Caco-2 (cell line): ENCODE measurements at regions not wholly inside any gene's neighbourhood (a gene's known extent, or its start where the extent isn't known, plus 50 kb on each side); places are given as distances from the start of the nearest gene placed in this dataset.

Source experiments
- BruUV-seq: library from RNA; stranded (reverse); fragments of 400-500 nt; replicated peaks from 2 replicates; lab custom pipeline; 2021; lab: Mats Ljungman, UMichigan
- CTCF ChIA-PET: fragments of 300-600 bp; sonication (Branson Sonifier 250); formaldehyde crosslinking; loops from one replicate; lab custom pipeline; 2022; ENCODE audit warnings: antibody characterized with exemption; lab: Charles Lee
- POLR2A ChIA-PET: fragments of 300-600 bp; sonication (Branson Sonifier 250); formaldehyde crosslinking; loops from one replicate; lab custom pipeline; 2022; ENCODE audit warnings: antibody characterized with exemption; lab: Charles Lee
- DNase-seq, 2 experiments: peaks; one replicate each; pipeline versions ENCODE4 v3.0.0 to v3.0.0-alpha.2; 2020 to 2022
- H3K27me3 ChIP-seq: replicated peaks from 2 replicates; pipeline ENCODE4 v1.6.0; 2011; ENCODE audit warnings: low read length; ENCODE audit not compliant: control insufficient read depth, insufficient read depth
- H3K36me3 ChIP-seq: 2 replicates; pipeline ENCODE4 v1.5.1; 2011; ENCODE audit warnings: low read length; ENCODE audit not compliant: control insufficient read depth, insufficient read depth
- H3K4me1 ChIP-seq: fragments of 250-450 bp; sonication (Bioruptor Pico); 2 replicates; pipeline ENCODE4 v1.5.1; 2020; ENCODE audit warnings: mild to moderate bottlenecking
- H3K4me3 ChIP-seq: 2 replicates; pipeline ENCODE4 v1.5.1; 2011; ENCODE audit warnings: low read depth, mild to moderate bottlenecking, control low read depth, low read length
- H3K9me3 ChIP-seq: fragments of 250-450 bp; sonication (Bioruptor Pico); 2 replicates; pipeline ENCODE4 v1.5.1; 2020; ENCODE audit warnings: mild to moderate bottlenecking, moderate library complexity
- H3K27ac Mint-ChIP-seq: one replicate; pipeline ENCODE4 v1.8.0; 2022; ENCODE audit warnings: mixed read lengths; ENCODE audit not compliant: unreplicated experiment
- H3K27me3 Mint-ChIP-seq: one replicate; pipeline ENCODE4 v1.8.0; 2022; ENCODE audit warnings: mixed read lengths; ENCODE audit not compliant: insufficient read depth, unreplicated experiment
- H3K36me3 Mint-ChIP-seq: one replicate; pipeline ENCODE4 v1.8.0; 2022; ENCODE audit warnings: mild to moderate bottlenecking, mixed read lengths; ENCODE audit not compliant: insufficient read depth, unreplicated experiment
- H3K4me1 Mint-ChIP-seq: one replicate; pipeline ENCODE4 v1.8.0; 2022; ENCODE audit warnings: low read depth, mixed read lengths; ENCODE audit not compliant: unreplicated experiment
- H3K4me3 Mint-ChIP-seq: one replicate; pipeline ENCODE4 v1.8.0; 2022; ENCODE audit warnings: mild to moderate bottlenecking, moderate library complexity, mixed read lengths; ENCODE audit not compliant: unreplicated experiment
- H3K9me3 Mint-ChIP-seq: one replicate; pipeline ENCODE4 v1.8.0; 2022; ENCODE audit warnings: mixed read lengths; ENCODE audit not compliant: unreplicated experiment
- CTCF ChIP-seq, 2 experiments: fragments of 200-600 bp in 1 of 2; IDR thresholded peaks; 1 replicate in 1 of 2; 2 replicates in 1 of 2; pipeline versions ENCODE4 v1.5.1 to v1.8.0; 2011 to 2022; ENCODE audit warnings: antibody characterized with exemption in 1 of 2, control low read depth in 1 of 2, inconsistent platforms in 1 of 2, low read depth in 1 of 2, low read length in 1 of 2, mild to moderate bottlenecking in 1 of 2, moderate library complexity in 1 of 2; ENCODE audit not compliant: insufficient read depth in 1 of 2, severe bottlenecking in 1 of 2, unreplicated experiment in 1 of 2
- intact Hi-C: fragments of 100-400 bp; cut with micrococcal nuclease; formaldehyde crosslinking; loops from one replicate; pipeline ENCODE4 v1.10.0; 2022; ENCODE audit not compliant: unreplicated experiment

- Mint-ChIP-seq H3K36me3 (no peaks in the 10 kb centered on the region), H3K4me1 (no peaks in the 10 kb centered on the region), H3K4me3 (no peak overlapping the region), H3K27ac (no peak overlapping the region), H3K27me3 (no peaks in the 10 kb centered on the region), H3K9me3 (no peaks in the 10 kb centered on the region)
- Histone ChIP-seq H3K36me3 (no peaks in the 10 kb centered on the region), H3K9me3 (no peaks in the 10 kb centered on the region), H3K4me3 (no peak overlapping the region), H3K4me1 (no peaks in the 10 kb centered on the region), H3K27me3 (no peaks in the 10 kb centered on the region)
- ChIA-PET CTCF (no interaction called here), POLR2A (no interaction called here)
- no TSS peak for BruUV-seq
- DNase-seq: no peak
- no peak for TF ChIP-seq CTCF (IDR thresholded peaks at IDR 0.05; ENCODE audit: insufficient read depth in 1 of 2, low read depth in 1 of 2, low read length in 1 of 2, severe bottlenecking in 1 of 2, unreplicated experiment in 1 of 2)
- intact Hi-C loops: no loop called here
These were observed 99.5 kb downstream of the FMR1NB start for GRCh38 chrX:148080593-148080992.

GRCh38 chrX:148084611-148085010 lies 103.5 kb downstream of the FMR1NB start:
- TF ChIP-seq CTCF (IDR thresholded peaks at IDR 0.05; ENCODE audit: insufficient read depth in 1 of 2, low read depth in 1 of 2, low read length in 1 of 2, severe bottlenecking in 1 of 2, unreplicated experiment in 1 of 2): no peak
- no peak for DNase-seq
- no TSS peak for BruUV-seq
- no peaks in the 10 kb centered on the region for H3K36me3 Mint-ChIP-seq
- H3K27me3 Mint-ChIP-seq: no peaks in the 10 kb centered on the region
- no peak overlapping the region for H3K27ac Mint-ChIP-seq
- CTCF ChIA-PET: no interaction called here
- no peaks in the 10 kb centered on the region for H3K4me1 ChIP-seq
- no peaks in the 10 kb centered on the region for H3K36me3 ChIP-seq
- H3K27me3 ChIP-seq: no peaks in the 10 kb centered on the region
- H3K4me3 Mint-ChIP-seq: no peak overlapping the region
- no peaks in the 10 kb centered on the region for H3K9me3 ChIP-seq
- no peaks in the 10 kb centered on the region for H3K4me1 Mint-ChIP-seq
- intact Hi-C loops: no loop called here
- H3K4me3 ChIP-seq: no peak overlapping the region
- POLR2A ChIA-PET: no interaction called here
- no peaks in the 10 kb centered on the region for H3K9me3 Mint-ChIP-seq

GRCh38 chrX:148120151-148120550 lies 139.0 kb downstream of the FMR1NB start:
- H3K4me1 ChIP-seq: no peaks in the 10 kb centered on the region
- no peak overlapping the region for H3K27ac Mint-ChIP-seq
- H3K4me1 Mint-ChIP-seq: no peaks in the 10 kb centered on the region
- no peak overlapping the region for H3K4me3 Mint-ChIP-seq
- H3K4me3 ChIP-seq: no peak overlapping the region
- no peak for DNase-seq
- no peaks in the 10 kb centered on the region for H3K27me3 Mint-ChIP-seq
- TF ChIP-seq CTCF (IDR thresholded peaks at IDR 0.05; ENCODE audit: insufficient read depth in 1 of 2, low read depth in 1 of 2, low read length in 1 of 2, severe bottlenecking in 1 of 2, unreplicated experiment in 1 of 2): no peak
- H3K9me3 Mint-ChIP-seq: no peaks in the 10 kb centered on the region
- ChIA-PET CTCF (no interaction called here), POLR2A (no interaction called here)
- BruUV-seq: no TSS peak
- no peaks in the 10 kb centered on the region for H3K36me3 Mint-ChIP-seq
- intact Hi-C loops: no loop called here
- no peaks in the 10 kb centered on the region for H3K9me3 ChIP-seq
- H3K27me3 ChIP-seq: no peaks in the 10 kb centered on the region
- no peaks in the 10 kb centered on the region for H3K36me3 ChIP-seq
